ENCODE measurements at regions not wholly inside any gene's neighbourhood (a gene's known extent, or its start where the extent isn't known, plus 50 kb on each side); places are given as distances from the start of the nearest gene placed in this dataset.

- no peak for DNase-seq
These were observed 237.3 kb upstream of the NCAM1 start for GRCh38 chr11:112723676-112724495.

- no peak for DNase-seq
These were observed 236.8 kb upstream of the NCAM1 start for GRCh38 chr11:112724496-112724790.

GRCh38 chr11:112725636-112726035, 235.6 kb upstream of the NCAM1 start:
- no peak for DNase-seq

GRCh38 chr11:112727341-112727841, 233.8 kb upstream of the NCAM1 start:
- DNase-seq = no peak

DNA sequence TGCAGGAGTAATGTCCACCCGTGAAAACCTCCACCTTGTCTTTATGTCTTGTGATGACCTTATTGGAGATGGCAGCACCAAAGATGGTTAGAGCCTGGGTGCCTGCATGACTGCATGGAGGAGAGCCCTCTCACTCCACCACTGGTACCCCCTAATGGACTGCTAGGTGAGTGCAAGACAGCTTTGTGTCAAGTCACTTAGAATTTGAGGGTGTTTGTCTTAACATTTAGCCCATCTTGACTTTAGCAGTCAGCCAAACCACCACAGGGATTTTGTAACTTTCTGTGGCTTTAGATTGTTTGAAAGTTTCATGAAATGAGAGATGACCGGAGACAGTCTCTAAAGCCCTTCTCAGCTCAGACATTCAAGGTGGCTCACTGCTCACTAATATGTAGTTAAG, 232.9 kb upstream of the NCAM1 start:
- no peak for DNase-seq

DNA sequence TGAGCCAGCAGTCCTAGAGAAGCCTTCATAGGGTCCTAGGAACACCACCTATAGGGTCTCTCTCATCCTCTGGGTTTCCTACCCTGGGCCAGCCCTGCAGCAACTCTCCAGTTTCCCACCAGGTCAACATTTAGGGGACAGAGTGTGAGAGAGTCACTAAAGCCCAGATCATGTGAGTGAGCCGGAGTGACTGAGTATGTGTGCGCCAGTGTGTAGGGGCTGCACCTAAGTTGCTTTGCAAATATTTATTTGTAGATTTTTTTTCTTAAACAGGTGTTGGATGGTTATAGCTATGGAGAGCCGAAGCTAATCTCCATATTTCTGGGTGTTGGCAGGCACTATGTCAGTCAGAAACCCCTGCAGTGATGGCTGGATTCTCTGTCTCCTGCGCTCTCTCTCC, 232.5 kb upstream of the NCAM1 start:
- no peak for DNase-seq

GRCh38 chr11:112730591-112730990, 230.6 kb upstream of the NCAM1 start:
- DNase-seq = no peak

DNA sequence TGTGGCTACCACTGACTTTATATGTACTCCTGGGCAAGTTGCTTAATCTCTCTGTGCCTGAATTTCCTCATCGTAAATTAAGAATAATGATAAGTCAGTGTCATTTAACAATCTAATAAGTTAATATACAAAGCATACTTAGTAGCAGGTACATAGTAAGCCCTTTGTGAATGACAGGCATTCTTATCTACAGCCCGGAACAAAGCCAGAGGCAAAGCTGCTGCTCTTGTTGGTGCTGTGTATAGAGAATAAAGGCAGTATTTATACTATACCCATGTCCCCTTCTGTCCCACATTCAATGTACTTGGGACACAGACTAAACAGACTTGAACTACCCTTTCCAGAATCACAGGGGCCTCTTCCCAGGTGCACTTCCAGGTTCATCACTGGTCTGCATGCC, 229.7 kb upstream of the NCAM1 start:
- DNase-seq = no peak

DNA sequence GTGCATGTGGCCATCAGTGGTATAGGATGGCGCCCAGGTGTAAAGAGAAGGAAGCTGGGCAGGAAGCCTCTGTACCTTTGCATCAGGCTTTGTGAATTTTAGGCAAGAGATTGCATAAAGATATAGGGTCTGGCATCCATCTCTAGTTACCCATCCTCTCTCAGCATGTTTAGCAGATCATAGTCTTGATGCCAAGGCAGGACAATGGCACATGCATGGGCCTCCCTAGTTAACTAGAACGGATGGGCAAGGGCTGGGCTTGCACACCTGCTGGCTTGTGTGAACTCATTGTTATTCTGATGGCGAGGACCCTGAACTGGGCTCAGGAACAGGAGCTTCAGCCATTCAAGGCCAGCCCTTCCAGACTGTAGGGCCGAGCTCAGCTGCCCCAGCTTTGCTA, 229.2 kb upstream of the NCAM1 start:
- DNase-seq = no peak

- no peak for DNase-seq
These were observed 227.0 kb upstream of the NCAM1 start for GRCh38 chr11:112734207-112734606.

DNA sequence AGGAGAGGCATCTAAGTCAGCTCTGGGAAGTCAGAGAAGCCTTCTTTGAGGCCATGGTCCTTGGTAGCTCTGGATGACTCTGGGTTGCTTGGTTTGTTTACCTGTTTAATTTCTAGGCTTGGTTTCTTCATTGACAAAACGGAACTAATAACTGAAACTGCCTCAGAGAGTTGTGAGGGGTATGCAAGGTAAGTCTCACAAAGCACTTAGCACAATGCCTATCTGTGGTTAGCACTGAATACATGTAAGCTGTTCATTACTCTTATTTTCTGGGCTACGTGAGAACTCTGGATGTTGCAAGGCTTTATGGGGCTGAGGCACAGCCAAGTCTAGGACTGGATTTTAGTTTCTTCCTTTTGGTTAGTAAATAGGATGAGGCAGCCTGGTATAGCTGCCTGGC, 225.8 kb upstream of the NCAM1 start:
- DNase-seq = no peak

GRCh38 chr11:112744041-112744440, 217.2 kb upstream of the NCAM1 start:
- no peak for DNase-seq

- DNase-seq = no peak
These were observed 215.2 kb upstream of the NCAM1 start for GRCh38 chr11:112745973-112746372.

DNA sequence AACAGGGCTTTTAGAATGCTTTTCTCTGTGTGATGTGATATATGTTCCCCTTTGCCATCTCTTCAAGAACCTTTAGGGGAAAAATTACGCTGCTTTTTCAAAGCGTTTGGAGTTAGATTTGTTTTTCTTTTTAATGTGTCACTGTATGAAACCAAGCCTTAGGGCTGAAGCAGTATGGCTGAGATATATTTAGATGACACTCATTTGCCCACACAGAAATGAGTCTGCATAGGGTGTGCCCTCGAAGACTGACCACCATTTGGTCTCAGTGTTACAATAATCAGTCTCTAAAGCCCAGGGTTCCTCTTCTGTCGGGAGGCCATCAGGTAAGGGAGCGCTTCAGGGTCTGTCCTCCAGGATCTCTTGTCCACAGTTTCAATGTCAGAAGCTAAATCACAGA, 213.0 kb upstream of the NCAM1 start:
- DNase-seq = no peak

DNA sequence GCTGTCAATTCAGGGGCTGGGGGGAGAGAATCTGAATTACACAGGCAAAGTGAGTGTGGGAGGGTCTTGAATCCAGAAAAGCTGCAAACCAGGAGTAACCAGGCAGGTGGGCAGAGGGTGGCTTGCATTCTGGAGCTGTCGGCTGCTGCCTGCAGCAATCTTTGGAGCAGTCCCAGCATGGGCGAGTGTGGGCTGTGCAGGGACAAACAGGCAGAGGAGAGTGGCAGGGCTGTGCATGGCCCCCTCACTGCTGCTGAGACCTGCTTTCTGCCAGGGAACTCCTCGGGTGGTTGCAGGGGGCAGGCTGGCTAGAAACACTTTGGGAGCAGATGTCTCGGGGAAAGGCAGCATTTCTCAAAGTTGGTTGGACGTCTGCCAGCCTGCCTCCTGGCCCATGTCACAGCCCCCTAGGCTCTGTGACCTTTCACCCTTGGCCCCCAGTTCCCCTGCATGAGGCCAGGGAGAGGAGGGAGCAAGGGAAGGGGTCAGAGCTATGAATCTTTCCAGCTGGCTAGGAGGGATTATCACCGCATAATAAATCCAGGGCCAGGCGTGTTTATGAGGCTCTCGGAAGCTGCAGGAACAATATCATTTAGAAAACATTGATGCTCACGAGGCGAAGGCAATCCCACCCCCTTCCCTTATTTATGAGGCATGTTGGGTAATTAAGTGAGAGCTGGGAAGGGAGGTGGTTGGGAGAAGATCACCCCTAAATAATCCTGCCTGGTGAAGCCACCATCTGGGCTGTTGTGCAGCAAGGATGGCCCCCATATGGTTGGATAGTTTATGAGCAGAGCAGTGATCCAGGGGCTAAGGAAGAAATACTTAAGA, 212.3 kb upstream of the NCAM1 start:
- DNase-seq = no peak

DNA sequence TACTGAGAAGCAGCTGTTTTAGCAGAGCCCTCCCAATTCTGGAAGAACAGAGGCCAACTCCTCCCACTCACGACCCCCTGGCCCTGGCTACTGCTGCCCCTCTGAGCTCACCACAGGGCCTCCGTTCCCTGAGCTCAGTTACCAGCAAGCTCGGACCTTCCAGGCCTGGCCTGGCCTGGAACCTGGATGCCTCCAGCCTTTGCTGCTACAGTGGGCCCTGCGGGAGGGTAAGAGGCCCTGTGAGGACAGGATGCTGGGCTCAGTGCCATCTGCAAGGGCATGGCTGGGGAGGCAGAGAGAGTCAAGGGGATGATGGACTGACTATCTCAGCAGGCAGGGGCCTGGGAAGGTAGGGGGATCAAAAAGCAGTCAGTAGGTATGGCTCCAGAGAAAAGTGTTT, 209.9 kb upstream of the NCAM1 start:
- DNase-seq = no peak

DNA sequence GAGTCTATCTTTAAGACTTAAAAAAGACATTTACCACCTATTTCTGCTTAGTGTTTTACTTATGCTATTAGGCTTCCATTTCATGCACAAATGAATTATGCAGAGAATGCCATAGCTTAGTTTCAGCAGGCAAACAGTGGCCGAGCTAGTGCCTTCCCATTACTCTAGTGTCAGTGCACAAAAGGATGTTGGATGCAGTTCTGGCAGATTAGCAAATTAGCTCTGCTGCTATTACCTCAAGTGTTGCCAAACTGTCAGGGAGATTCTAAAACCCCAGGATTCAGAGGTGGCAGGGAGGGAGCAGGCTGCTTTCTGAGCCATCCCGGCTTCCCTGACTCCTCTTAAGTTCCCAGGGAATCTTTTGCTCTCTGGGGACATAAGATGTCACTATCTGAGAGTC, 209.4 kb upstream of the NCAM1 start:
- DNase-seq = no peak

GRCh38 chr11:112752563-112752962, 208.7 kb upstream of the NCAM1 start:
- DNase-seq = no peak

- no peak for DNase-seq
These were observed 207.5 kb upstream of the NCAM1 start for GRCh38 chr11:112753706-112754105.

DNA sequence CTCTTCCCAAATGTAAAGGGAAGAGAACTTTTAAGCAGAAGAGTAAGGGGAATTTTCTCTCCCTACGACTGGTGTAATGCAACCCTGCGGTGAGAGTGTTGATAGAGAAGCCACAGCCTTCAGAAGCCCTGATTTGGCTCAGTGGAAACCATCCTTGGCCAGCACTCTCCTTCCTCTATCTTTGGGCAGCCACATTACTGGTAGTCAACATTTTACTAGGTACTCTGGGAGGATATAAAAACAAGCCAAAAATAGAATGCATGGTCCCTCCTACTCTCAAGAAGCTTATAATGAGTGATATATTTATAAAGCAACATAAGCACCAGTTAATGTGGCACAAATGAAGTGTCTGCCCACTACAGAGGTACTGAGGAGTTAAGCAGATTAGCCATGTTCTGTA, 201.8 kb upstream of the NCAM1 start:
- no peak for DNase-seq

DNA sequence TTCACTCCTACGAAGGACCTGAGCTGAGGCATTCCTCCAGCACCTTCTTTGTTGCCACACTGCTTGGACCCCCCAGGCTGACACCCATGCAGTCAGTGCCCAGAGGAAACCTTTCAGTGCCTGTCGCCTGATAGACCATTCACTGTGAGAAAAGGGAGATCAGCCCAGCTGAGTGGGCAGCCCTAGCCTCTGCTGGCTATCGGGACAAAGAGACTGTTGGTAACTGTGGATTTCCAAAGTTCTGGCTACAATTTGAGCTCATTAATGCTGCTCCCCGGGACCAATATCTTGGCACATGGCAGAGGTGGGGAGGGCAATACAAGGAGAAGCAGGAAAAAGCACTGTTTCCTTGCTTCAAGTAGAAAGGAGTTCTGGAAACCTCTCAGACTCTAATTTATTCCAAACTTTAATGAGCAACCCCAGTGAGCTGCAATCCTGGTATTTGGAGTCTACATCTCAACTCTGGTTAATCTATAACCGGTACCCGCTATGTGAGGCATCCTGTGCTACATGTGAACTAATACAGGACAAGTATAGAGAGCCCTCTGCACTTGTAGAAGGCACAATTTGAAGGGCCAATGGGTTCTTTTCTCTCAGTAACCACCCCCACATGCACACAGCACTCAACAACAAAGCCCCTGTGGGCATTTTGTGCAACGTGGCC, 200.7 kb upstream of the NCAM1 start:
- DNase-seq = no peak

DNA sequence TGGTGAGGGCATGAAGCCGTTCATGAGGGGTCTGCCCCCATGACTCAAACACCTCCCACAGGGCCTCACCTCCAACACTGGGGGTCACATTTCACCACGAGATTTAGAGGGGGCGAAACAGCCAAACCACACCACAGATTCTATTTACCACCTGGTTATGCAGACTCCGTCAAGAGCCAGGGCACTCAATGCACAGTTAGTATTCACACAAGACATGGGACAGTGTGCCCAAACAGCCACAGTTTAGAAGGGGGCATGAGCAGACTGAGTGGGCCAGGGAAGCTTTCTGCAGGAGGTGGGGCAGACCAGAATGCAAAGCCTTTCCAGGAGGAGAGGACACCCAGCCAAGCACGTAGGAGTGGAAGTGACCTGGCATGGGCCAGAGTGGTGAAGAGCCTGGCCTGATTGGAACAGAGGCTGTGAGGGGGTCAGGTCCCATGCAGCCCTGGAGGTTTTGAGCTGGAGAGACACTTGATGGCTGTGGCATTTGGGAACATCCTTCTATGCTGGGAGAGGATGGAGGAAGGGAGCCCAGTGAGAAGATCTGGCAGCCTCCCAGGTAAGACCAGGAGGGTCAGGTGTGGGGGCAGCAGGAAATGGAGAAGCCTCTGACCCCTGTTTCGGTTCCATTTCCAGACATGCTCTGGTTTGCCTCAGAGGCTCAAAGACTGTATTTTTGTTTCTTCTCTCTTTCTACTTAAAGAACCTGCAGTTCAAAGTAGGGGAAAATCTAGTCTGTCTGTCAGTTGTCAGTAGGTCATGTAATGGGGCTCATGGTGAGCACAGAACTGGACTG, 199.1 kb upstream of the NCAM1 start:
- DNase-seq = no peak

GRCh38 chr11:112762707-112763090, 198.5 kb upstream of the NCAM1 start:
- DNase-seq = no peak
